ENCODE measurements at regions not wholly inside any gene's neighbourhood (a gene's known extent, or its start where the extent isn't known, plus 50 kb on each side); places are given as distances from the start of the nearest gene placed in this dataset.

GRCh38 chr6:139944976-139945375, 570.5 kb upstream of the CITED2 start:
- TF ChIP-seq CTCF (IDR thresholded peaks at IDR 0.05; ENCODE audit: low read length) (no peak), EZH2 (optimal IDR thresholded peaks at IDR 0.05; ENCODE audit: low read depth, low read length) (no peak), EZH2phosphoT487 (IDR thresholded peaks at IDR 0.05; ENCODE audit: low read length) (no peak)
- Histone ChIP-seq H3K79me2 (ENCODE audit: low read length) (no peaks in the 10 kb centered on the region), H3K27me3 (replicated peaks; ENCODE audit: insufficient read depth, low read length) (no peaks in the 10 kb centered on the region), H3K9me2 (replicated peaks; ENCODE audit: insufficient read depth, low read length) (no peaks in the 10 kb centered on the region), H3K9me3 (replicated peaks; ENCODE audit: insufficient read depth, low read length) (no peaks in the 10 kb centered on the region), H3K4me2 (ENCODE audit: low read depth, low read length) (no peak overlapping the region), H4K20me1 (ENCODE audit: insufficient read depth, low read length) (no peaks in the 10 kb centered on the region), H3K36me3 (replicated peaks; ENCODE audit: insufficient read depth, low read length) (no peaks in the 10 kb centered on the region), H3K4me3 (ENCODE audit: low read length) (no peak overlapping the region), H3K4me1 (ENCODE audit: low read length) (peaks cover 8% of the 10 kb centered on the region), H3K9ac (ENCODE audit: low read length) (no peak overlapping the region), H2AFZ (ENCODE audit: low read length) (no peak overlapping the region), H3F3A (ENCODE audit: insufficient read depth, low read length) (no peaks in the 10 kb centered on the region), H3K27ac (ENCODE audit: low read length) (no peak overlapping the region)
- no peak for DNase-seq

- H3K4me3 ChIP-seq (ENCODE audit: low read length), result no peak overlapping the region
- no peaks in the 10 kb centered on the region for H3K36me3 ChIP-seq (replicated peaks; ENCODE audit: insufficient read depth, low read length)
- no peak overlapping the region for H3K27ac ChIP-seq (ENCODE audit: low read length)
- H3K9me3 ChIP-seq (replicated peaks; ENCODE audit: insufficient read depth, low read length), result no peaks in the 10 kb centered on the region
- H3K79me2 ChIP-seq (ENCODE audit: low read length), result no peaks in the 10 kb centered on the region
- peaks cover 8% of the 10 kb centered on the region for H3K4me1 ChIP-seq (ENCODE audit: low read length)
- H4K20me1 ChIP-seq (ENCODE audit: insufficient read depth, low read length), result no peaks in the 10 kb centered on the region
- H3F3A ChIP-seq (ENCODE audit: insufficient read depth, low read length), result no peaks in the 10 kb centered on the region
- no peaks in the 10 kb centered on the region for H3K27me3 ChIP-seq (replicated peaks; ENCODE audit: insufficient read depth, low read length)
- DNase-seq, result no peak
- H2AFZ ChIP-seq (ENCODE audit: low read length), result no peak overlapping the region
- no peak for TF ChIP-seq CTCF (IDR thresholded peaks at IDR 0.05; ENCODE audit: low read length)
- no peak for TF ChIP-seq EZH2phosphoT487 (IDR thresholded peaks at IDR 0.05; ENCODE audit: low read length)
- TF ChIP-seq EZH2 (optimal IDR thresholded peaks at IDR 0.05; ENCODE audit: low read depth, low read length), result no peak
- no peaks in the 10 kb centered on the region for H3K9me2 ChIP-seq (replicated peaks; ENCODE audit: insufficient read depth, low read length)
- no peak overlapping the region for H3K4me2 ChIP-seq (ENCODE audit: low read depth, low read length)
- no peak overlapping the region for H3K9ac ChIP-seq (ENCODE audit: low read length)
Observed at GRCh38 chr6:139944131-139944530, 569.7 kb upstream of the CITED2 start.

GRCh38 chr6:139943391-139943790, 568.9 kb upstream of the CITED2 start:
- Histone ChIP-seq H3K79me2 (ENCODE audit: low read length) (no peaks in the 10 kb centered on the region), H3F3A (ENCODE audit: insufficient read depth, low read length) (no peaks in the 10 kb centered on the region), H3K9me3 (replicated peaks; ENCODE audit: insufficient read depth, low read length) (no peaks in the 10 kb centered on the region), H3K36me3 (replicated peaks; ENCODE audit: insufficient read depth, low read length) (no peaks in the 10 kb centered on the region), H3K4me3 (ENCODE audit: low read length) (no peak overlapping the region), H3K27me3 (replicated peaks; ENCODE audit: insufficient read depth, low read length) (no peaks in the 10 kb centered on the region), H3K9me2 (replicated peaks; ENCODE audit: insufficient read depth, low read length) (no peaks in the 10 kb centered on the region), H3K9ac (ENCODE audit: low read length) (no peak overlapping the region), H3K27ac (ENCODE audit: low read length) (no peak overlapping the region), H2AFZ (ENCODE audit: low read length) (no peak overlapping the region), H3K4me1 (ENCODE audit: low read length) (peaks cover 8% of the 10 kb centered on the region), H4K20me1 (ENCODE audit: insufficient read depth, low read length) (no peaks in the 10 kb centered on the region), H3K4me2 (ENCODE audit: low read depth, low read length) (no peak overlapping the region)
- no peak for TF ChIP-seq CTCF (IDR thresholded peaks at IDR 0.05; ENCODE audit: low read length)
- no peak for TF ChIP-seq EZH2phosphoT487 (IDR thresholded peaks at IDR 0.05; ENCODE audit: low read length)
- no peak for TF ChIP-seq EZH2 (optimal IDR thresholded peaks at IDR 0.05; ENCODE audit: low read depth, low read length)
- no peak for DNase-seq
